NCI-H526 (cell line): ENCODE measurements at regions not wholly inside any gene's neighbourhood (a gene's known extent, or its start where the extent isn't known, plus 50 kb on each side); places are given as distances from the start of the nearest gene placed in this dataset.
"Not testable (repeated sequence)": the region's sequence is repeated elsewhere in the genome, so short reads cannot be mapped to it uniquely, and the experiment has no call there.

Source experiments
- DNase-seq, 2 experiments: peaks; one replicate each; lab custom pipeline; 2025; lab: John Stamatoyannopoulos, UW

DNA sequence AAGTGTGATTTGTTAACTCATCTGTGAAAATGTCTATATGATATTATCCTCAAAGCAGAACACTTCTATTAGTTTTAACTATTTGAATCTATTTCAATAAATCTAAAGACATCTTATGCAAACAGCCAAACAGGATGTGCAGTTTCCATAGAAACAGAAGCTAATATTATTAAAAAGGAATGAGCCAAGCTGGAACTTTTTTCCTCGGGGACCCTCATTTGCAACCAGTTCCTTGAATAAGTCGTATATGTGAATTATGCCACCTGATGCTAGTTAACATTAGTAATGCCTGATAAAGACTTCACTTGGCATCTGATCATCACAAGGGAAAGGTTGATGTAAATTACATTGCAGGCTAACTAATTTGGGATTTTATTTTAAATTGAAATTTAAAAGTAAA is 216.9 kb upstream of the SMLR1 start:
- DNase-seq, result no peak

DNA sequence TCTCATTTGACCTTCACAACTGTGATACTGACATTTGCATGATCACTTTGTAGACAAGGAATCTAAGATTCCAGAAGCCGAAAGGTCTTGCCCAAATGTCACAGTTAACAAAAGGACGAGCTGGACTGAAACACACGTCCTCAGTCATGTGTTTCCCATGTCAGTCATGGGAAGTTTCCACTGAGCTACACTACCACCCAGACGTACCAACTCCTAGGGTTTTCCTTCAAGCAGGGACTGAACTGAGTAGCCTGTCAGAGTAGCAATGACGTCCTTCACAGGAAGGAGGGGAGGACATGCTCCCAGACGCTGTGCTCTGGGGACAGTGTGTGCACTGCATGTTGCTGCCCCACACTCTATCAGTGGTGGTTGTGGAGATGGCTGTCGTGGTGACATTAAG is 215.8 kb upstream of the SMLR1 start:
- DNase-seq, result no peak

- no peak for DNase-seq
These were observed 214.0 kb upstream of the SMLR1 start for GRCh38 chr6:130613176-130613575.

DNA sequence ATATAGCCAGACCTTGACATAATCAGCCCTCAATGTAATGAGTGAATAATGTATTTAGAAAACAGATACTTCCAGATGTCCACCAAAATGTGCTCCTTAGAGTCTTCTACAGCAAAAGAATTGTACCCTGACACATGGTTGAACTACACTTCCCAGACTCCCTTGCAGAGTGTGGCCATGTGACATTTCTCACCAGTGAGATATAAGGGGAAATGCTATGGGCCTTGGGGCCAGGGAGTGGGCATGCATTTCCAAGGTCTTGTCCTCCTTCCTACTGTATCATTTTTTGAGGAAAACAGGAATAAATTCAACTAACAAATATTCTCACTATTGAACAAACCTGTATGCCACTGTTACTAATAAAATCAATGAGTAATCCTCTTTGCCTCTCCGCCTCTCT is 211.4 kb upstream of the SMLR1 start:
- no peak for DNase-seq

GRCh38 chr6:130617658-130618057 is 209.5 kb upstream of the SMLR1 start:
- DNase-seq, result no peak

- DNase-seq, result not testable (repeated sequence)
These were observed 208.4 kb upstream of the SMLR1 start for GRCh38 chr6:130618806-130619205.

GRCh38 chr6:130620338-130620781 is 206.8 kb upstream of the SMLR1 start:
- DNase-seq, result no peak

- no peak for DNase-seq
These were observed 205.1 kb upstream of the SMLR1 start for GRCh38 chr6:130622142-130622541.

DNA sequence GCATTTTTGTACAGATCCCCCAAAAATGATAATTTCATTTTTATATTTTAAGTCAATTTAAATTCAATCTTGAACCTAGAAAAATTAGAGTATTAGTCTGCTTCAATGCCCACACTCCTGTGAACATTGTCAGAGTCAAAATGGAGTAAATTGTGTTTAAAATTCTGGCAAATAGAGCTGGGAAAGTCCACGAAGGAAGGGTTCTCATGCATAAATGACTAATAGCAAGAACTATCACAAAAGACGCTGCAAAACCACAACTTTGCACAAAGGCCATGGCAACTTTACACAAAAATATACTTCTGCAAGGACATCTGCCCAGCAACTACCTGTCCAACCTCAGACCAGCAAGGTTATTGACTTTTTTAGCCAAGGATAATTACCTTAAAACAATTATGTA is 203.2 kb upstream of the SMLR1 start:
- no peak for DNase-seq

- DNase-seq, result no peak
These were observed 201.2 kb upstream of the SMLR1 start for GRCh38 chr6:130625825-130626527.

GRCh38 chr6:130628862-130629261 is 198.3 kb upstream of the SMLR1 start:
- DNase-seq, result no peak

GRCh38 chr6:130629640-130630039 is 197.6 kb upstream of the SMLR1 start:
- DNase-seq, result no peak

GRCh38 chr6:130632277-130632676 is 194.9 kb upstream of the SMLR1 start:
- DNase-seq, result peak; percentile 76 to 84

GRCh38 chr6:130632897-130633296 is 194.3 kb upstream of the SMLR1 start:
- no peak for DNase-seq

- DNase-seq, result no peak
These were observed 183.8 kb upstream of the SMLR1 start for GRCh38 chr6:130643361-130643760.

GRCh38 chr6:130644175-130644574 is 183.0 kb upstream of the SMLR1 start:
- no peak for DNase-seq

- not testable (repeated sequence) for DNase-seq
These were observed 182.4 kb upstream of the SMLR1 start for GRCh38 chr6:130644769-130645168.

- DNase-seq, result no peak
These were observed 180.0 kb upstream of the SMLR1 start for GRCh38 chr6:130647246-130647645.

DNA sequence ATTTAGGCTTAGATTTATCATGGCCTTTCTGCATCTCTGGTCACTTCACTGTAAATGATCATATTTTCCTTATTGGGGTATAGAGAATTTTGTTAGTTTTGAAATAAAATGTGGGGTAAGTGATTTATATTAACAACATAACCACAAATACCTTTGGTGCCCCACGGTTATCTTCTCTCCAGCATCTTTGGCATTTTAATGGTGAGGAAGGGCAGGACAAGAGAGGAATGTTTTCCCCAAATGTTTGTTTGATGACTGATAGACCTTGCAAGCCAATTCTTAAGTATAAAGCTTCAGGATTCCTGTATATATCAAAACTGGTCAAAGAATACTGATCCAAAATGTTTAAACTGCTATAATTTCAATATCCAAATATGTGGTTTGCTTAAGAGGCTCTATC is 171.6 kb upstream of the SMLR1 start:
- no peak for DNase-seq

DNA sequence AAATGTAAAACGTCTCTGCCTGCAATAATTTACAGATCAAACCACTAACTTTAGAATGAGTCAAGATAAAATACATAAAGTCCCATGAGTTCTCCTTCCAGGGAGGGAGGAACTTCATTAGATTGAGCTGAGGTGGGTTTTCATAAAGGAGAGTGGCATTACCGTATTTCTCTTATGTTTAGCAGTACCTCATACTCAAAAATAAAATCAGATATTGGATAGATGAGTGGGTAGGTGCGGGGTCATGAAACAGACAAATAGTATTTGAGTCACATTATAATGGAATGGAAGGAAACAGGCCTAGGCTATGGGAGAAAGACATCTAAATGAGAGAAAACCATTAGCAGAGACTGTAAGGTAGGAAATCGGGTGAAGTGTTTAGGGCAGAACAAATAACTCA is 166.1 kb upstream of the SMLR1 start:
- DNase-seq, result no peak

GRCh38 chr6:130666786-130667185 is 160.4 kb upstream of the SMLR1 start:
- no peak for DNase-seq

- DNase-seq, result no peak
These were observed 157.1 kb upstream of the SMLR1 start for GRCh38 chr6:130670142-130670541.

DNA sequence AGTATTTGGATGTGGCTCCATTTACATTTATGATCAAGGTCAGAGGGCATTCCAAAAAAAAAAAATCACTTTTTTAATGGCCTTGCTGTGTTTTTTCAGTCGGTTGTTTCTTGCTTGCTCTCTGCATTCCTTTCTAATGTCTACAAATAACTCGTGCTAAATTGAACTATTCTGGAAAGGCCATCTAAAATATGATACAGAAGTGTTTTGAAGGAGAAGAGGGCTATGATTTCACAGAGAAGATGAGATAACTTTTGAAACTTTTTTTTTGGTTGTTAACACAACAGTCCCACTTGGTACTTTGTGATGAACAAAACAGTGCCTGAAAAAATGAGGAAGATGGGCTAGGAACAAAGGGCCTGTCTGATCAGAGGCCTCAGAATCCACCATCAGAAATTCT is 156.1 kb upstream of the SMLR1 start:
- no peak for DNase-seq

- DNase-seq, result no peak
These were observed 155.6 kb upstream of the SMLR1 start for GRCh38 chr6:130671577-130671976.
